GM12875 (cell line): ENCODE measurements at regions not wholly inside any gene's neighbourhood (a gene's known extent, or its start where the extent isn't known, plus 50 kb on each side); places are given as distances from the start of the nearest gene placed in this dataset.
"Not testable (repeated sequence)": the region's sequence is repeated elsewhere in the genome, so short reads cannot be mapped to it uniquely, and the experiment has no call there.

ENCODE experiments used
- H3K4me3 ChIP-seq: one replicate; pipeline ENCODE4 v1.5.1; 2011; ENCODE audit warnings: low read depth, low read length, control low read depth
- CTCF ChIP-seq: IDR thresholded peaks from 2 replicates; pipeline ENCODE4 v1.5.1; 2011; ENCODE audit warnings: low read depth, mild to moderate bottlenecking, control low read depth, inconsistent platforms, low read length, moderate library complexity, borderline replicate concordance; ENCODE audit not compliant: insufficient read depth

DNA sequence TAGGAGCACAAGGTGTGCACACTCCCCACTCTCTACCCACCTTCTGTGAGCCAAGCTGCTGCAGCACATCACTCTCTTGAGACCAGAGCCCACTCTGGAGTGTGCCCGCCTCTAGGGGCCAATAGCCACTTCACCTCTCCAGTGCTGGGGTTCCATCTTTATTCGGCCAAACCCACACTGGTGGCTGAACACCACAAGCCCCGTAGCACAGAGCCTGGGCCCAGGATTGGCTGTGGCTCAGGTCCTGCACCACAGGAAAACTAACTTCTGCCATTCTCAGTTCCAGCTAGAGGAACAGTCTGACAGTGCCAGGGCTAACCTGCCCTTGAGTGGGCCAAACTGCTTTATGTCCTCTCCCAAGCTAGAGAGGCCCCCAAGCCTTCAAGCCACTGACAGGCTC lies 111.0 kb upstream of the TOX3 start:
- H3K4me3 ChIP-seq = no peak overlapping the region
- TF ChIP-seq CTCF = no peak

GRCh38 chr16:52655916-52656315 lies 109.0 kb upstream of the TOX3 start:
- H3K4me3 ChIP-seq = not testable (repeated sequence)

DNA sequence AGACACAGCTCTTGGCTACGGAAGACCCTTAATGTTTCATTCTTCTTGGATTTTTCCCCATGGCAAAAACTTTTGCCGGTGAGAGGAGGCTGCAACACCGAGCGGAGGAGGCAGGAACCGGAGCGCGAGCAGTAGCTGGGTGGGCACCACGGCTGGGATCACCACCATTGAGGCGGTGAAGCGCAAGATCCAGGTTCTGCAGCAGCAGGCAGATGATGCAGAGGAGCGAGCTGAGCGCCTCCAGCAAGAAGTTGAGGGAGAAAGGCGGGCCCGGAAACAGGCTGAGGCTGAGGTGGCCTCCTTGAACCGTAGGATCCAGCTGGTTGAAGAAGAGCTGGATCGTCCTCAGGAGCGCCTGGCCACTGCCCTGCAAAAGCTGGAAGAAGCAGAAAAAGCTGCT lies 108.2 kb upstream of the TOX3 start:
- not testable (repeated sequence) for H3K4me3 ChIP-seq

GRCh38 chr16:52652033-52652432 lies 105.1 kb upstream of the TOX3 start:
- no peak for TF ChIP-seq CTCF
- no peak overlapping the region for H3K4me3 ChIP-seq

DNA sequence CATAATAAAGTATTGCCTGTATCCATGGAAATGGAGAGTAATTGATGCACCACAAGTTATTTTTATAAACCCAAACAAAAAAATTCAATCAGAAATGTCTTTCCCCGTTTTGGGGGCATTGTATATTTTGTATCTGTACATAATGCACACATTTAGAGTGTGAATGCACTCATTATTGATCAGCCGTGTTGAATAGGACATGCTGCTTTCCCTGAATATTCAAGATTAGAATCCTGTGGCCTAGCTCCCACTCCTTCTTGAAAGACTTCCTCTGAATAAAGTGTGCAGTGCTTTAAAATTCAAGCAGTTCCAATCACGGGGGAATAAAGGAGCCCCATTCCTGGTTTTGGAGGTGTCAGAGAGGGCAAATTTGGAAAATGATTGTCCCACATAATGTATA lies 103.8 kb upstream of the TOX3 start:
- TF ChIP-seq CTCF = no peak
- H3K4me3 ChIP-seq = no peak overlapping the region

- TF ChIP-seq CTCF = no peak
- no peak overlapping the region for H3K4me3 ChIP-seq
Observed at GRCh38 chr16:52650318-52650717, 103.4 kb upstream of the TOX3 start.

DNA sequence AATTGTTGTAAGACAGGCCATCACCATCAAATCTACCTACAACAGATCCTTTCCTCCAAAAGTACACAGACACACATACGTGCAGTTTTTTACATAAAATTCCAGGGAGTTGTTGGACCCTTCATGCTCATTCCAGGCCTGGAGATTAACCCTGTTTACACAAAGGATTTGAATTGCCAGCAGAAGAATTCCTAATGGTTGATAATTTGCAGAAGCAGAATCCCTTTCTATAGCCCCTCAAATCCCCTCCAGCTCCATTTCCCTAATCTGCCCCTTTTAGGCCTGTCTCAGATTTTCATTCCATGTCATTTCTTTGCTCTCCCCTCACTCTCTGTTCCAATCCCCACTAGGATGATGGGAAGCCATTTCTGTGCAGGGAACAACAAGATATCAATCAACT lies 102.9 kb upstream of the TOX3 start:
- no peak overlapping the region for H3K4me3 ChIP-seq
- no peak for TF ChIP-seq CTCF

DNA sequence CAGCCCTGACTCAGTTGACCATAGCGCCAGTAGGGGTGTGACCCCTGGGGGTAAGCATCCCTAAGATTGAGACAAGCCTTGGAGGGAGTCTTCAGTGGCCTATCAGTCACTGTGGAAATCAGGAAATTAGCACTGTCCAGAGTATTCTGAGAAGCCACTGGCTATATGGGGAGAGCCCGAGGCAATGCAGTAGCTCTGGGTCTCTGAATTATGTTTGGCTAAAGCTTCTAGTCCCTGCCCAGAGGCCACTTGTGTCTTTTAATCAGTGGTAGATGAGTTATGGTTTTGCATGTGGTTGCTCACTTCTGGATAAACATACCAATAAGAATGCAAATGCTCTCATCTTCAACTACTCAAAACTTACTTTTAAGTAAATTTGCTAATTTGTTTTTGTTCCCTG lies 100.6 kb upstream of the TOX3 start:
- no peak overlapping the region for H3K4me3 ChIP-seq
- no peak for TF ChIP-seq CTCF
